Body of pancreas (tissue), 4 donors: ENCODE measurements at regions not wholly inside any gene's neighbourhood (a gene's known extent, or its start where the extent isn't known, plus 50 kb on each side); places are given as distances from the start of the nearest gene placed in this dataset.

ENCODE experiments used
- POLR2A ChIP-seq, 3 donors: fragments of 450-650 bp; IDR thresholded peaks; one replicate each; pipeline ENCODE4 v1.6.1; 2016; ENCODE audit warnings: antibody characterized with exemption in 3 of 3, mild to moderate bottlenecking in 2 of 3
- TF ChIP-seq, protein P1 (sequence below), 7 experiments: fragments of 450-650 bp in 4 of 7; fragments of 200-600 bp in 3 of 7; sonication (generic) in 3 of 7; IDR thresholded peaks; one replicate each; pipeline ENCODE4 v1.5.1; 2016 to 2019; ENCODE audit warnings: antibody characterized with exemption in 7 of 7

DNA sequence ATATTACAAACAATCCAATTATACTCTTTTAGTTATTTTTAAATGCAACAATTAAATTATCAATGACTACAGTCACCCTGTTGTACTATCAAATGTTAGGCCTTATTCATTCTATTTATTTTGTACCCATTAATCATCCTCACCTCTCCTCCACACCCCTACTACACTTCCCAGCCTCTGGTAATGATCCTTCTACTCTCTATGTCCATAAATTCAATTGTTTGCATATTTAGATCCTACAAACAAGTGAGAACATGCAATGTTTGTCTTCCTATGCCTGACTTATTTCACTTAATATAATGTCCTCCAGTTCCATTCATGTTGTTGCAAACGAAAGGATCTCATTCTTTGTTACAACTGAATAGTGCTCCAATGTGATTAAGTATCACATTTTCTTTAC is 1414.6 kb downstream of the SLITRK1 start:
- TF ChIP-seq, protein P1, sequence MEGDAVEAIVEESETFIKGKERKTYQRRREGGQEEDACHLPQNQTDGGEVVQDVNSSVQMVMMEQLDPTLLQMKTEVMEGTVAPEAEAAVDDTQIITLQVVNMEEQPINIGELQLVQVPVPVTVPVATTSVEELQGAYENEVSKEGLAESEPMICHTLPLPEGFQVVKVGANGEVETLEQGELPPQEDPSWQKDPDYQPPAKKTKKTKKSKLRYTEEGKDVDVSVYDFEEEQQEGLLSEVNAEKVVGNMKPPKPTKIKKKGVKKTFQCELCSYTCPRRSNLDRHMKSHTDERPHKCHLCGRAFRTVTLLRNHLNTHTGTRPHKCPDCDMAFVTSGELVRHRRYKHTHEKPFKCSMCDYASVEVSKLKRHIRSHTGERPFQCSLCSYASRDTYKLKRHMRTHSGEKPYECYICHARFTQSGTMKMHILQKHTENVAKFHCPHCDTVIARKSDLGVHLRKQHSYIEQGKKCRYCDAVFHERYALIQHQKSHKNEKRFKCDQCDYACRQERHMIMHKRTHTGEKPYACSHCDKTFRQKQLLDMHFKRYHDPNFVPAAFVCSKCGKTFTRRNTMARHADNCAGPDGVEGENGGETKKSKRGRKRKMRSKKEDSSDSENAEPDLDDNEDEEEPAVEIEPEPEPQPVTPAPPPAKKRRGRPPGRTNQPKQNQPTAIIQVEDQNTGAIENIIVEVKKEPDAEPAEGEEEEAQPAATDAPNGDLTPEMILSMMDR (IDR thresholded peaks at IDR 0.05), result no peak
- no peak for TF ChIP-seq POLR2A (IDR thresholded peaks at IDR 0.05)
